Fibroblast of skin of right biceps (primary cell): ENCODE measurements at regions not wholly inside any gene's neighbourhood (a gene's known extent, or its start where the extent isn't known, plus 50 kb on each side); places are given as distances from the start of the nearest gene placed in this dataset.
A peak's percentile ranks its signal among the peaks of the same experiment; 100 is the strongest.

Experiments used
- DNase-seq: peaks from one replicate; pipeline ENCODE4 v3.0.0-alpha.2; 2013

GRCh38 chr14:51307551-51307950 is 67.5 kb downstream of the TMX1 start:
- DNase-seq: peak; percentile 50

- peak; percentile 40 for DNase-seq
These were observed 68.8 kb downstream of the TMX1 start for GRCh38 chr14:51308866-51309265.

- DNase-seq: peak; percentile 90
These were observed 70.5 kb downstream of the TMX1 start for GRCh38 chr14:51310505-51310944.

DNA sequence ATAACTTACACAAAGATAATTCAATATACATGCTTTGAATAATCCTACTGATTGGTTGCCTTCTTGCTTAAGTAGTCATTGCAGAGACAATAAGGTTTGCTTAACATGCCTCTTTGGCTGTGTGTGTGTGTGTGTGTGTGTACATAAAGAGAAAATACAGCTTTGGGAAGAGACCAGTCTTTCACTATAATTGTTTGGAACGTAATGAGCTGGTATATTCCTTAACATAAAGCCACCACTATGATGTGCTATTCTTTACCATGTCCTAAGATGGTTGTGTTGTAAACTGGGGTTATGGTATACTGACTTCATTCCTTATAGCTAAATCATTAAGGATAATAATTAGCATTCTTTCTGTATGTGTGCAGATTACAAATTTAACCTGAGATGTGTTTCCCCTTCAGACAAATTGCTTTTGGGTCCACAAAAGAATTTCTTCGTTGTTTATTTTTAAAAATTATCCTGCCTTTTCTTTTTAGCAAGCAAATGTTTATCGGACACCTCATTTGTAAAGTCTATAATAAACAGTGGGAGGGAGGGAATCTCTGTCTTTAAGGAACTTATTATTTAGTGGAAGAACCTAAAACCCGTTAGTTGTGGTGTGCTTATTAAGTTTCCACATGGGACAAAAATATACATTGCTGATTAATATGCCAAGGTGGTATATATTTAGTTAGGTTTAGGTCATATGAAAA is 74.4 kb downstream of the TMX1 start:
- DNase-seq: no peak

DNA sequence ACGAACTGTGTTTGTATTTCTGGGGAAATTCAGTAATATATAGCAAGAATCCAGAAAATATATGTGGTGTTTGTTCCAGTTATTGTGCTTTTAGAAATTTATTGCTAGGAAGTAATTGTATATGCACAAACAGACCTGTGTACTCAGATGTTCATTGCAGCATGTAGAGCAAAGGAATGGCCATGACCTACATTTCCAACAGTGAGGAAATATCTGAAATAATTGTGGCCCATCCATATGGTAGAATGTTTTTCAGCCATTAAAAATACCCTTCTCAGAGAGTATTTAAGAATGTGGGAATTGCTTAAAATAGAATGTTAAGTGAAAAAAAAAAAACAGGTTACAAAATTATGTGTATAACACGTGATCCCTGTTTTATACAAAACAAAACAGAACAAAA is 77.3 kb downstream of the TMX1 start:
- DNase-seq: peak; percentile 76

DNA sequence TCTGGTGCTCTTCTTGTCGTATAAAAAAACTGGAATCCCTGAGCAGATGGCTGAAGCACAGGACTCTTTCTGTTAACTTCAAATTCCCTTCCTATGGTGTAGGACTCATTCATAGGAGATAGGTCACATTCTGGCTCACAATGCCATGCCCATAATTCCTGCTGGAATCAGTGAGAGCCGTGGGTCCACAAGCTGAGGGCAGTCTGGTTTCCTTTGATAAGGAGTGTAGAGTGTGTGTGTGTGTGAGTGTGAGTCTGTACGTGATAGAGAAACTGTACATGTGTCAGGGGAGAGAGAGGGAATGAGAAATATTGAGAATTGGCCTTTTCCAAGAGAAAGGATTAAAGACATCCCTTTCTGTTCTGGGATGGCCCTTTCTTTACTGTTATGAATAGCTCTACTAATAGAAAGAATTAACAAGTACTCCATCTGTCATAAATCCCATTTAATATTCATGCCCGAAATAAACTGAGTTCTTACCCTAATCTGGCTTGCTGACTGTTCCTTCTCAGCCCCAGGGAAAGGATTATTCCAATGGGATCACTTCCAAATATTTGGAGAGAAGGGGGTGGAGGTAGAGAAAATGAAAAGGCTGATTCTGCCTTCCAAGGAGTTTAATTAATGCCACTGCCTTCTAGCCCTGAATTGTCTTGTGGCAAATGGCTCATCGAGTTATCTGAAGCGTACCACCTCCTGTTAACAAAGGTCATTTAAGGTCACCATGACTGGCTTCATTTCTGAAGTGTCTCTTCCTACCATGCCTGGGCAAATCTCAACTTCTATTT is 79.0 kb downstream of the TMX1 start:
- DNase-seq: peak; percentile 29

DNA sequence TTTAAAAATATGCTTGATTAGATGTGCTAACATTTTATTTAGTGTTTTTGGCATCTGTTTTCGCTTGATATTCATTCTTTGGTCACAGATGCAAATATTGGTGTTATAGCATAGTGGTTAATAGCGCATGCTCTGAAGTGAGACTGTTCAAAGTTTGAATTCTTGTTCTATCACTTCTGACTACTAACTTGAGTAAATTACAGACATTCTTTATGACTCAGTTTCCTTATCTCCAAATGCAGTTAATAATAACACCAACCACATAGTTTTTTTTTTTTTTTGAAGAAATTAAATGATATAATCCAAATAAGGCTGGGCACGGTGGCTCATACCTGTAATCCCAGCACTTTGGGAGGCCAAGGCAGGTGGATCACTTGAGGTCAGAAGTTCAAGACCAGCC is 81.0 kb downstream of the TMX1 start:
- DNase-seq: no peak

GRCh38 chr14:51323492-51323891 is 83.4 kb downstream of the TMX1 start:
- no peak for DNase-seq

- peak; percentile 37 for DNase-seq
These were observed 87.3 kb downstream of the TMX1 start for GRCh38 chr14:51327376-51327775.

GRCh38 chr14:51328064-51328771 is 88.2 kb downstream of the TMX1 start:
- peak; percentile 55 for DNase-seq

DNA sequence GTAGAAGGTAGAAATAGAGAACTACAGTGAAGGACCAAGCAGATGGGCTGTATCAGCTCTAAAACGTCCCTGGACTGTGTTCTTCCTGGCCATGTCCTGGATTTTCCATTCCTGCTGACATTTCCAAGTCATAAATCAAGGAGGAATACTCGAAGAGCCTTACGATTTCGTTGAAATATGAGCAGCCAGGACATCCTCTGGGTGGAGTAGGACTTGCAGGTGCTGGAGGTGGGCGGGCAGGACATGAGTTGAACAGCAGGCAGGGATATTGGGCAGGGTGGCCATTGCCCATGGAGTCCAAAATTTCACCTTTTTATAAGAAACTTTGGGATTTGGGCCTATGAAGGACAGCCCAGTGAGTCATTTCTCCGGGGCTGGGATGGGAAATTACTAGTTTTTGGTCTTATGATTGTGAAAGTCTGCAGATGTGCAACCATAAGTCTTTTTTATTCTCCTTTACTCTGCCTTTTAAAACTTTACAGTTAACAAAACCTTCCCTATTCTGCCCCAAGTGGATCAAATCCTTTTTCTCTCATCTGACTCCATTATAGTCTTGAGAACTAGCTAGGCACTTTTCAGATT is 88.8 kb downstream of the TMX1 start:
- peak; percentile 25 for DNase-seq

DNA sequence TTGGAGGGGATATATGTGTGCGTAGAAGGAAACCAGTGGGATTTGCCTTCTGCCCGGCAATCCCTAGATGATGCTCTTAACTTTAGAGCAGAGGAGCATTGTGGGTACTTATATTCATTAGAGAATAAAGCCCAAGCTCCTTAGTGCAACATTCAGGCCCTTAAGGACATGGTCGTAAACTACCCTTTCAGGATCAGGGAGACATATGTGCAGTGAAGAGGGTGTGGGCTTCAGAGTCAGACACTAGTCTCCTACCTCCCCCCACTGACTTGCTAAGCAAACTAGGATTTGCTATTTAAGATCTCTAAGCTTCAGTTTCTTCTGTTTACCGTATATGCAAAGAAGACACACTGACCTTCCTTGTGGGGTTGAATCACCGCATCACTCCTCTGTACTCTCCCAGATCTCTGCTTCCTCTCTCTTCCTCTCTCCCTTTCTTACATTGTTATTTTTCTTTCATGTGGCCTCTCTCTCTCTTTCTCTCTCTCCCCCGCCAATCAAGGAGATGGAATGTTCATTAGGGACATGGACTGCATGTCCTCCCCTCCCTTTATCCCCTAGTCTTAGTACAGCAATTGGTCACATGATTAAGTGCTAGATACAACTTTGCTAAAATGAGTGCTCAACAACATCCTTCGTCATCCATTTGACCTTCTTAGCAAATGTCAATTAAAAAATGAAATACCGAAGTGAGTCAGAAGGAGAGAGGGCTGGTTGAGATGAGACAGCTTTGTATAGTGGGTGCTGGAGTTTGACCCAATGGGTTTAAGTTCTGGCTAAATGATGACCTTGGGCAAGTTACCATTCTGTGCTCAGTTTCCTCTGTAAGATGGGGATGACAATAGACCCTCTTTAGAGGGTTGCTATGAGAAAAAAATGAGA is 91.7 kb downstream of the TMX1 start:
- no peak for DNase-seq

DNA sequence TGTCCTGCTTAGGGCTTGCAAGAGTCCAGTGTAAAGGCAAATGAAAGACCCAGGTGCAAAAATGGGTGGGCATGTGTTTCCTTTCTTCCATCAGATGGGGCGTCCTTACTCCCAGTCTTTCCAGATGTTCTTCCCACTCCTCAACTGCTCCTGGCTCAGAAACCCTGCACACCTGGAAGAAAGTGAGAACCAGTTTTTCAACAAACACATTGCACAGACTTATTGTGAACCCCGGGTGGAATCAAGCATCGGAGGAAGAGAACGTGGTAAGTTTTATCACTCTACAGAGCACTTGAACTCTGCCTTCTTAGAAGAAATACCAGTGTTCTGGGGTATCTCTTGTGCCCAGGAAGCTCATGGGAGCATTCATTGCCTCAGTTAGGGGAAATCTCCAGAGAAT is 93.3 kb downstream of the TMX1 start:
- no peak for DNase-seq

DNA sequence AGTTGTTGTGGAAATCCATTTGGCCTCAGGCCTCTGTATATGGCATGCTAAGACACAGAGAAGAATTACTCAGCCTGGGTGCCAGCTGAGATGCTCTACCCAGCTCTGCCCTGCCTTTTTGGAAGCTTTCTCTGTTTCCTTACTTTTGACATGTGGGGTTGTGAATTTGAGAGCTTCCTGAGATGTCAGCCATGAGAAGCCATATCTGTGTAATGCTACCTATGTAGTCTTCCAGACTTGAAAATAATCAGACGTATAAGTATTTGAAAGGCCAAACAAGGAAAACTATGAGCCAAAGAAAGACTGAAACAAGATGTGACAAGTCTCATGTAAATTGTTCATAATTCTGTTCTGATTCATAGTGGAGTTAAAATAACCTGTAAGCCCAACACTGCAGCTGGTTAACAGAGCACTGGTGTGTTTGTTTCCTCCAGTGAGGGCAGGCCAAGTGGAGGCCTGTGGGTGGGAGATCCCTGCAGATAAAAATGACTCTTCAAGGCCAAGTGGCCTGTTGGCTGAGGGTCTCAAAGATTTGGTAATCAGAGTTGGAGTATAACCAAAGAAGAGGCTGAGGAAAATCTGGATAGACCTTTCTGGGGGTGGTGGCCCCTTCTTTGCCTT is 94.0 kb downstream of the TMX1 start:
- DNase-seq: peak; percentile 16

GRCh38 chr14:51334566-51334965 is 94.5 kb downstream of the TMX1 start:
- DNase-seq: no peak

- DNase-seq: peak; percentile 23
These were observed 95.5 kb downstream of the TMX1 start for GRCh38 chr14:51335531-51335930.

- no peak for DNase-seq
These were observed 96.1 kb downstream of the TMX1 start for GRCh38 chr14:51335961-51336723.

- DNase-seq: no peak
These were observed 96.7 kb downstream of the TMX1 start for GRCh38 chr14:51336734-51337133.

DNA sequence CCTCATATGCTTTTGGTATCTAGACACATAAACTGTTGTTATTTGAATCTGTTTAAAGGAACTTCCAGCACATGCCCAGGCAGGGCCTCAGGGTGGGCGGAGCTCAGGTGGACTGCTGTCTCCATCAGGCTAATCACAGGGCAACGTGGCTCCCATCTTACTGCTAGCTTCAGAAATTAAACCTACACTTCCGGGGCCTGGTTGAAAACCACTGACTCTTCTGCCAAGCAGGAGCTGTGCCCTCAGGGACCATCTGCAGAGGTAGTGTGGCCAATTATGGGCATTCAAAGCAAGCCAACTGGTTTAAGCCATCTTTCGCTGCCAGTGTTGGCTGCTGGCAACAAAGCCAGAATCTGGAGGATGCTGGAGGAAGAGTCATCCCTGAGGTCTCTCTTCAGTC is 97.5 kb downstream of the TMX1 start:
- DNase-seq: no peak

DNA sequence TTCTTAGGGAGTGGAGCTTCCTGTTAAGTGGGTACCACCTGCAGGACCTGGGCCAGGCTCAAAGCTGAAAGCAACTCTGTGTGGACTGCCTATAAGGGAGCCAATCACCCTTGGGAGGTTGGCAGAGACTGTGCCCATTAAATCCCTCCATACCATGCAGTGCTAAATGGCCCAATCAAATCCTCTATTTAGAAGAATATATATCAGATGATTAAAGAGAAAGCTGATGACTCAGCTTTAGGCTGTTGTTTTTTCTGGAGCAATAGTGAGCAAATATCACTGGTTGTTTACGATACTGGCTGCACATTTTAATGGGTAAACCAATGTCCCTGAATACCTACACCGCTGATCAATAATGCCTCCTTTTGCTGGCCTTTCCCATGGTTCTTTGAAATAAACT is 101.3 kb downstream of the TMX1 start:
- no peak for DNase-seq

- DNase-seq: peak; percentile 45
These were observed 102.2 kb downstream of the TMX1 start for GRCh38 chr14:51342226-51342625.
